Bronchial epithelial cell (primary cell): ENCODE measurements at regions not wholly inside any gene's neighbourhood (a gene's known extent, or its start where the extent isn't known, plus 50 kb on each side); places are given as distances from the start of the nearest gene placed in this dataset.
A peak's percentile ranks its signal among the peaks of the same experiment; 100 is the strongest.

ENCODE experiments used
- DNase-seq: peaks from one replicate; pipeline ENCODE4 v3.0.0-alpha.2; 2010; ENCODE audit warnings: low read depth
- FAIRE-seq: peaks from 2 replicates; lab custom pipeline; 2011; peaks lifted over from hg19 to GRCh38; lab: Jason Lieb, UNC
- H3K27me3 ChIP-seq: 2 replicates; pipeline ENCODE4 v1.5.1; 2011; ENCODE audit warnings: low read length; ENCODE audit not compliant: control insufficient read depth, insufficient read depth
- H3K36me3 ChIP-seq: 2 replicates; pipeline ENCODE4 v1.5.1; 2011; ENCODE audit warnings: low read length; ENCODE audit not compliant: control insufficient read depth, insufficient read depth
- H3K4me3 ChIP-seq: 2 replicates; pipeline ENCODE4 v1.5.1; 2011; ENCODE audit warnings: mild to moderate bottlenecking, low read depth, low read length, control low read depth
- CTCF ChIP-seq: IDR thresholded peaks from 2 replicates; pipeline ENCODE4 v1.5.1; 2011; ENCODE audit warnings: mild to moderate bottlenecking, moderate library complexity, low read length, control low read depth, inconsistent platforms; ENCODE audit not compliant: insufficient read depth, severe bottlenecking

- H3K4me3 ChIP-seq = no peak overlapping the region
- H3K36me3 ChIP-seq = no peaks in the 10 kb centered on the region
- H3K27me3 ChIP-seq = no peaks in the 10 kb centered on the region
- no peak for TF ChIP-seq CTCF
- no peak for FAIRE-seq
- peak; percentile 2 for DNase-seq
Observed at GRCh38 chr4:66451741-66452140, 781.5 kb upstream of the EPHA5 start.

DNA sequence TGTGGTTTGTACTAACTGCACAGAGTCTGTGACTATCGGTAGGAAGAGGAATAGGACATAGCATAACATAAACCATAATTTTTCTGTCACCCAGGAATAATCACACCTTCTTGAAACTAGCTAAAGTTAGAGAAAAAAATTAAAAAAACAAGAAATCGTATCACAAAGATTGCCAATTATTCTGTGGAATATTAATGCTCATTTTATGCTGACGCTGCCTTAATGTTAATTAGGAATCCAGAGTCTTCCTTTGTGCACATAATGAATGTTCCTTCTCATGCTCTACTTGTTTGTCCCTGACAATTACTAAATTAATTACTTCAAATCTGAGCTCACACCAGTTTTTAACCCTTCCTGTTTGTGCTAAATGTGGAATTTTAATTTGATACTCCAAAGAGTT lies 772.7 kb upstream of the EPHA5 start:
- Histone ChIP-seq H3K4me3 (no peak overlapping the region), H3K36me3 (no peaks in the 10 kb centered on the region), H3K27me3 (no peaks in the 10 kb centered on the region)
- no peak for FAIRE-seq
- DNase-seq = no peak
- no peak for TF ChIP-seq CTCF

GRCh38 chr4:66439508-66439907 lies 769.2 kb upstream of the EPHA5 start:
- Histone ChIP-seq H3K27me3 (no peaks in the 10 kb centered on the region), H3K4me3 (no peak overlapping the region), H3K36me3 (no peaks in the 10 kb centered on the region)
- no peak for DNase-seq
- FAIRE-seq = no peak
- TF ChIP-seq CTCF = no peak

DNA sequence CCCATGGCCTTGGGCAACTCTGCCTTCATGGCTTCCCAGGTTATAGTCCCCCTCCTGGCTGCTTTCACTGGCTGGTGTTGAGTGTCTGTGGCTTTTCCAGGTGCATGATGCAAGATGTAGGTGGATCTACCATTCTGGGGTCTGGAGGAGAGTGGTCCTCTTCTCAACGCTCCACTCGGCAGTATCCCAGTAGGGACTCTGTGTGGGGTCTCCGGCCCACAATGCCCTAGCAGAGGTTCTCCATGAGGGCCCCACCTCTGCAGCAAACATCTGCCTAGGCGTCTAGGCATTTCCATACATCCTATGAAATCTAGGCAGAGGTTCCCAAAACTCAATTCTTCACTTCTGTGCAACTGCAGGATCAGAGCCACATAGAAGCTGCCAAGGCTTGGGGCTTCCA lies 763.4 kb upstream of the EPHA5 start:
- Histone ChIP-seq H3K36me3 (no peaks in the 10 kb centered on the region), H3K4me3 (no peak overlapping the region), H3K27me3 (no peaks in the 10 kb centered on the region)
- DNase-seq (no peak), FAIRE-seq (no peak)
- TF ChIP-seq CTCF = no peak

GRCh38 chr4:66430856-66431255 lies 760.6 kb upstream of the EPHA5 start:
- Histone ChIP-seq H3K27me3 (no peaks in the 10 kb centered on the region), H3K4me3 (no peak overlapping the region), H3K36me3 (no peaks in the 10 kb centered on the region)
- TF ChIP-seq CTCF = no peak
- FAIRE-seq = no peak
- peak; percentile 4 for DNase-seq

GRCh38 chr4:66429276-66429675 lies 759.0 kb upstream of the EPHA5 start:
- H3K27me3 ChIP-seq = no peaks in the 10 kb centered on the region
- H3K36me3 ChIP-seq = no peaks in the 10 kb centered on the region
- no peak overlapping the region for H3K4me3 ChIP-seq
- FAIRE-seq (no peak), DNase-seq (no peak)
- TF ChIP-seq CTCF = no peak
